ENCODE measurements at regions not wholly inside any gene's neighbourhood (a gene's known extent, or its start where the extent isn't known, plus 50 kb on each side); places are given as distances from the start of the nearest gene placed in this dataset.

GRCh38 chr9:26262421-26263107, 584.3 kb upstream of the TUSC1 start:
- no peaks in the 10 kb centered on the region for H3K9me3 ChIP-seq (ENCODE audit: low read depth, low read length)
- H3K4me3 ChIP-seq (ENCODE audit: insufficient read depth, low read length), result no peak overlapping the region
- TF ChIP-seq CTCF (IDR thresholded peaks at IDR 0.05; ENCODE audit: extremely low read depth, low read depth, low read length), result no peak
- DNase-seq (ENCODE audit: insufficient read length, low spot score, missing footprints), result no peak
- H2AFZ ChIP-seq (ENCODE audit: low read length), result no peak overlapping the region
- H3K79me2 ChIP-seq (ENCODE audit: insufficient read depth, low read length), result no peaks in the 10 kb centered on the region
- no peaks in the 10 kb centered on the region for H3K27me3 ChIP-seq (ENCODE audit: insufficient read depth, low read length)
- no peaks in the 10 kb centered on the region for H3K36me3 ChIP-seq (ENCODE audit: insufficient read depth, low read length)
- H4K20me1 ChIP-seq (ENCODE audit: insufficient read depth, low read length), result no peaks in the 10 kb centered on the region
- H3K27ac ChIP-seq (ENCODE audit: low read depth, low read length), result no peak overlapping the region
- no peak overlapping the region for H3K4me2 ChIP-seq (ENCODE audit: insufficient read depth, low read length)
- no peaks in the 10 kb centered on the region for H3K4me1 ChIP-seq (ENCODE audit: insufficient read depth, low read length)

- Histone ChIP-seq H2AFZ (ENCODE audit: low read length) (no peak overlapping the region), H4K20me1 (ENCODE audit: insufficient read depth, low read length) (no peaks in the 10 kb centered on the region), H3K4me1 (ENCODE audit: insufficient read depth, low read length) (no peaks in the 10 kb centered on the region), H3K79me2 (ENCODE audit: insufficient read depth, low read length) (no peaks in the 10 kb centered on the region), H3K9me3 (ENCODE audit: low read depth, low read length) (no peaks in the 10 kb centered on the region), H3K27me3 (ENCODE audit: insufficient read depth, low read length) (no peaks in the 10 kb centered on the region), H3K36me3 (ENCODE audit: insufficient read depth, low read length) (no peaks in the 10 kb centered on the region), H3K4me2 (ENCODE audit: insufficient read depth, low read length) (no peak overlapping the region), H3K27ac (ENCODE audit: low read depth, low read length) (peak overlapping the region; percentile 23), H3K4me3 (ENCODE audit: insufficient read depth, low read length) (no peak overlapping the region)
- TF ChIP-seq CTCF (IDR thresholded peaks at IDR 0.05; ENCODE audit: extremely low read depth, low read depth, low read length), result no peak
- no peak for DNase-seq (ENCODE audit: insufficient read length, low spot score, missing footprints)
Measured at GRCh38 chr9:26261503-26262330, 583.5 kb upstream of the TUSC1 start.

- no peaks in the 10 kb centered on the region for H3K79me2 ChIP-seq (ENCODE audit: insufficient read depth, low read length)
- DNase-seq (ENCODE audit: insufficient read length, low spot score, missing footprints), result no peak
- H4K20me1 ChIP-seq (ENCODE audit: insufficient read depth, low read length), result no peaks in the 10 kb centered on the region
- H3K4me2 ChIP-seq (ENCODE audit: insufficient read depth, low read length), result no peak overlapping the region
- no peak overlapping the region for H2AFZ ChIP-seq (ENCODE audit: low read length)
- no peak overlapping the region for H3K27ac ChIP-seq (ENCODE audit: low read depth, low read length)
- no peaks in the 10 kb centered on the region for H3K9me3 ChIP-seq (ENCODE audit: low read depth, low read length)
- no peaks in the 10 kb centered on the region for H3K27me3 ChIP-seq (ENCODE audit: insufficient read depth, low read length)
- no peak for TF ChIP-seq CTCF (IDR thresholded peaks at IDR 0.05; ENCODE audit: extremely low read depth, low read depth, low read length)
- H3K4me1 ChIP-seq (ENCODE audit: insufficient read depth, low read length), result no peaks in the 10 kb centered on the region
- no peaks in the 10 kb centered on the region for H3K36me3 ChIP-seq (ENCODE audit: insufficient read depth, low read length)
- no peak overlapping the region for H3K4me3 ChIP-seq (ENCODE audit: insufficient read depth, low read length)
Measured at GRCh38 chr9:26260238-26260637, 582.0 kb upstream of the TUSC1 start.

GRCh38 chr9:26247861-26248260, 569.6 kb upstream of the TUSC1 start:
- Histone ChIP-seq H3K4me2 (ENCODE audit: insufficient read depth, low read length) (no peak overlapping the region), H3K79me2 (ENCODE audit: insufficient read depth, low read length) (no peaks in the 10 kb centered on the region), H3K4me3 (ENCODE audit: insufficient read depth, low read length) (no peak overlapping the region), H3K27ac (ENCODE audit: low read depth, low read length) (no peak overlapping the region), H3K4me1 (ENCODE audit: insufficient read depth, low read length) (no peaks in the 10 kb centered on the region), H3K9me3 (ENCODE audit: low read depth, low read length) (no peaks in the 10 kb centered on the region), H2AFZ (ENCODE audit: low read length) (no peak overlapping the region), H4K20me1 (ENCODE audit: insufficient read depth, low read length) (no peaks in the 10 kb centered on the region), H3K27me3 (ENCODE audit: insufficient read depth, low read length) (no peaks in the 10 kb centered on the region), H3K36me3 (ENCODE audit: insufficient read depth, low read length) (no peaks in the 10 kb centered on the region)
- TF ChIP-seq CTCF (IDR thresholded peaks at IDR 0.05; ENCODE audit: extremely low read depth, low read depth, low read length), result no peak
- DNase-seq (ENCODE audit: insufficient read length, low spot score, missing footprints), result no peak

Data from osteoblast (primary cell).